ENCODE measurements at regions not wholly inside any gene's neighbourhood (a gene's known extent, or its start where the extent isn't known, plus 50 kb on each side); places are given as distances from the start of the nearest gene placed in this dataset.

- TF ChIP-seq YY1 (IDR thresholded peaks at IDR 0.05; ENCODE audit: insufficient read depth, insufficient read length) (no peak), SUZ12 (IDR thresholded peaks at IDR 0.05; ENCODE audit: extremely low read depth, insufficient read depth, insufficient read length) (no peak)
Observed at GRCh38 chr2:23053601-23054000, 331.4 kb upstream of the KLHL29 start.
